Caco-2 (cell line): ENCODE measurements at regions not wholly inside any gene's neighbourhood (a gene's known extent, or its start where the extent isn't known, plus 50 kb on each side); places are given as distances from the start of the nearest gene placed in this dataset.

Experiments used
- BruUV-seq: library from RNA; stranded (reverse); fragments of 400-500 nt; replicated peaks from 2 replicates; lab custom pipeline; 2021; lab: Mats Ljungman, UMichigan
- CTCF ChIA-PET: fragments of 300-600 bp; sonication (Branson Sonifier 250); formaldehyde crosslinking; loops from one replicate; lab custom pipeline; 2022; ENCODE audit warnings: antibody characterized with exemption; lab: Charles Lee
- POLR2A ChIA-PET: fragments of 300-600 bp; sonication (Branson Sonifier 250); formaldehyde crosslinking; loops from one replicate; lab custom pipeline; 2022; ENCODE audit warnings: antibody characterized with exemption; lab: Charles Lee
- DNase-seq, 2 experiments: peaks; one replicate each; pipeline versions ENCODE4 v3.0.0 to v3.0.0-alpha.2; 2020 to 2022
- H3K27me3 ChIP-seq: replicated peaks from 2 replicates; pipeline ENCODE4 v1.6.0; 2011; ENCODE audit warnings: low read length; ENCODE audit not compliant: control insufficient read depth, insufficient read depth
- H3K36me3 ChIP-seq: 2 replicates; pipeline ENCODE4 v1.5.1; 2011; ENCODE audit warnings: low read length; ENCODE audit not compliant: control insufficient read depth, insufficient read depth
- H3K4me1 ChIP-seq: fragments of 250-450 bp; sonication (Bioruptor Pico); 2 replicates; pipeline ENCODE4 v1.5.1; 2020; ENCODE audit warnings: mild to moderate bottlenecking
- H3K4me3 ChIP-seq: 2 replicates; pipeline ENCODE4 v1.5.1; 2011; ENCODE audit warnings: low read depth, mild to moderate bottlenecking, control low read depth, low read length
- H3K9me3 ChIP-seq: fragments of 250-450 bp; sonication (Bioruptor Pico); 2 replicates; pipeline ENCODE4 v1.5.1; 2020; ENCODE audit warnings: mild to moderate bottlenecking, moderate library complexity
- H3K27ac Mint-ChIP-seq: one replicate; pipeline ENCODE4 v1.8.0; 2022; ENCODE audit warnings: mixed read lengths; ENCODE audit not compliant: unreplicated experiment
- H3K27me3 Mint-ChIP-seq: one replicate; pipeline ENCODE4 v1.8.0; 2022; ENCODE audit warnings: mixed read lengths; ENCODE audit not compliant: insufficient read depth, unreplicated experiment
- H3K36me3 Mint-ChIP-seq: one replicate; pipeline ENCODE4 v1.8.0; 2022; ENCODE audit warnings: mild to moderate bottlenecking, mixed read lengths; ENCODE audit not compliant: insufficient read depth, unreplicated experiment
- H3K4me1 Mint-ChIP-seq: one replicate; pipeline ENCODE4 v1.8.0; 2022; ENCODE audit warnings: low read depth, mixed read lengths; ENCODE audit not compliant: unreplicated experiment
- H3K4me3 Mint-ChIP-seq: one replicate; pipeline ENCODE4 v1.8.0; 2022; ENCODE audit warnings: mild to moderate bottlenecking, moderate library complexity, mixed read lengths; ENCODE audit not compliant: unreplicated experiment
- H3K9me3 Mint-ChIP-seq: one replicate; pipeline ENCODE4 v1.8.0; 2022; ENCODE audit warnings: mixed read lengths; ENCODE audit not compliant: unreplicated experiment
- CTCF ChIP-seq, 2 experiments: fragments of 200-600 bp in 1 of 2; IDR thresholded peaks; 1 replicate in 1 of 2; 2 replicates in 1 of 2; pipeline versions ENCODE4 v1.5.1 to v1.8.0; 2011 to 2022; ENCODE audit warnings: antibody characterized with exemption in 1 of 2, control low read depth in 1 of 2, inconsistent platforms in 1 of 2, low read depth in 1 of 2, low read length in 1 of 2, mild to moderate bottlenecking in 1 of 2, moderate library complexity in 1 of 2; ENCODE audit not compliant: insufficient read depth in 1 of 2, severe bottlenecking in 1 of 2, unreplicated experiment in 1 of 2
- intact Hi-C: fragments of 100-400 bp; cut with micrococcal nuclease; formaldehyde crosslinking; loops from one replicate; pipeline ENCODE4 v1.10.0; 2022; ENCODE audit not compliant: unreplicated experiment

GRCh38 chr2:149861034-149861433, 273.5 kb upstream of the MMADHC start:
- H3K27ac Mint-ChIP-seq, result no peak overlapping the region
- CTCF ChIA-PET, result no interaction called here

GRCh38 chr2:149860276-149860921, 272.8 kb upstream of the MMADHC start:
- Histone ChIP-seq H3K9me3 (peaks cover 3% of the 10 kb centered on the region; the same call in 1 of the 2 replicates), H3K27me3 (no peaks in the 10 kb centered on the region), H3K4me3 (no peak overlapping the region), H3K4me1 (peaks cover 4% of the 10 kb centered on the region; the same call in 1 of the 2 replicates), H3K36me3 (no peaks in the 10 kb centered on the region)
- Mint-ChIP-seq H3K4me1 (peaks cover 13% of the 10 kb centered on the region), H3K9me3 (peaks cover 10% of the 10 kb centered on the region), H3K27me3 (no peaks in the 10 kb centered on the region), H3K4me3 (no peak overlapping the region), H3K36me3 (peaks cover 5% of the 10 kb centered on the region), H3K27ac (no peak overlapping the region)
- ChIA-PET POLR2A (no interaction called here), CTCF (no interaction called here)
- peak in 1 of 2 experiments; percentile 15 for DNase-seq
- TF ChIP-seq CTCF (IDR thresholded peaks at IDR 0.05; ENCODE audit: insufficient read depth in 1 of 2, low read depth in 1 of 2, low read length in 1 of 2, severe bottlenecking in 1 of 2, unreplicated experiment in 1 of 2), result no peak
- BruUV-seq, result no TSS peak
- intact Hi-C loops, result no loop called here

More at GRCh38 chr2:149861034-149861433, 273.5 kb upstream of the MMADHC start:
- TF ChIP-seq CTCF (IDR thresholded peaks at IDR 0.05; ENCODE audit: insufficient read depth in 1 of 2, low read depth in 1 of 2, low read length in 1 of 2, severe bottlenecking in 1 of 2, unreplicated experiment in 1 of 2), result no peak
- no peak overlapping the region for H3K4me3 Mint-ChIP-seq
- no TSS peak for BruUV-seq
- peaks cover 13% of the 10 kb centered on the region for H3K4me1 Mint-ChIP-seq
- no peak for DNase-seq
- no peak overlapping the region for H3K4me3 ChIP-seq
- no peaks in the 10 kb centered on the region for H3K27me3 ChIP-seq
- peaks cover 4% of the 10 kb centered on the region; the same call in 1 of the 2 replicates for H3K4me1 ChIP-seq
- H3K27me3 Mint-ChIP-seq, result no peaks in the 10 kb centered on the region
- intact Hi-C loops, result no loop called here
- H3K36me3 ChIP-seq, result no peaks in the 10 kb centered on the region
- peaks cover 3% of the 10 kb centered on the region; the same call in 1 of the 2 replicates for H3K9me3 ChIP-seq
- POLR2A ChIA-PET, result no interaction called here
- peaks cover 5% of the 10 kb centered on the region for H3K36me3 Mint-ChIP-seq
- peaks cover 10% of the 10 kb centered on the region for H3K9me3 Mint-ChIP-seq

GRCh38 chr2:149858901-149859634, 271.5 kb upstream of the MMADHC start:
- no peak overlapping the region for H3K27ac Mint-ChIP-seq
- POLR2A ChIA-PET, result no interaction called here
- DNase-seq, result no peak

More at GRCh38 chr2:149858901-149859634, 271.5 kb upstream of the MMADHC start:
- Histone ChIP-seq H3K36me3 (no peaks in the 10 kb centered on the region), H3K4me1 (peaks cover 4% of the 10 kb centered on the region; the same call in 1 of the 2 replicates), H3K27me3 (no peaks in the 10 kb centered on the region), H3K4me3 (no peak overlapping the region), H3K9me3 (peaks cover 3% of the 10 kb centered on the region; the same call in 1 of the 2 replicates)
- Mint-ChIP-seq H3K4me3 (no peak overlapping the region), H3K9me3 (peaks cover 10% of the 10 kb centered on the region), H3K36me3 (peaks cover 5% of the 10 kb centered on the region), H3K4me1 (peaks cover 13% of the 10 kb centered on the region), H3K27me3 (no peaks in the 10 kb centered on the region)
- no peak for TF ChIP-seq CTCF (IDR thresholded peaks at IDR 0.05; ENCODE audit: insufficient read depth in 1 of 2, low read depth in 1 of 2, low read length in 1 of 2, severe bottlenecking in 1 of 2, unreplicated experiment in 1 of 2)
- CTCF ChIA-PET, result no interaction called here
- no TSS peak for BruUV-seq
- intact Hi-C loops, result no loop called here
